Cardiac fibroblast (primary cell): ENCODE measurements at regions not wholly inside any gene's neighbourhood (a gene's known extent, or its start where the extent isn't known, plus 50 kb on each side); places are given as distances from the start of the nearest gene placed in this dataset.

Source experiments
- DNase-seq, 2 donors: peaks; one replicate each; pipeline versions ENCODE4 v3.0.0 to v3.0.0-alpha.2; 2010; ENCODE audit warnings: low read depth in 2 of 2
- H3K4me3 ChIP-seq, 2 donors: replicated peaks in 1 of 2; 1 replicate in 1 of 2; 2 replicates in 1 of 2; pipeline ENCODE4 v1.5.1; 2011; ENCODE audit warnings: low read depth in 2 of 2, low read length in 2 of 2, mild to moderate bottlenecking in 2 of 2, moderate library complexity in 1 of 2
- CTCF ChIP-seq: IDR thresholded peaks from one replicate; pipeline ENCODE4 v1.5.1; 2011; ENCODE audit warnings: low read depth, mild to moderate bottlenecking, low read length, inconsistent platforms

GRCh38 chr13:65746406-65746921, 1483.7 kb downstream of the PCDH9 start:
- DNase-seq = no peak
- TF ChIP-seq CTCF = no peak
- no peak overlapping the region for H3K4me3 ChIP-seq

- DNase-seq = peak; percentile 54 to 80
- H3K4me3 ChIP-seq = no peak overlapping the region
- TF ChIP-seq CTCF = no peak
Measured at GRCh38 chr13:65744836-65745235, 1485.3 kb downstream of the PCDH9 start.

GRCh38 chr13:65733110-65733509, 1497.0 kb downstream of the PCDH9 start:
- no peak for DNase-seq
- no peak for TF ChIP-seq CTCF
- H3K4me3 ChIP-seq = no peak overlapping the region

- no peak overlapping the region for H3K4me3 ChIP-seq
- no peak for TF ChIP-seq CTCF
- no peak for DNase-seq
Measured at GRCh38 chr13:65727070-65727469, 1503.1 kb downstream of the PCDH9 start.

- DNase-seq = peak; percentile 28 to 59
- no peak overlapping the region for H3K4me3 ChIP-seq
- no peak for TF ChIP-seq CTCF
Measured at GRCh38 chr13:65725006-65725405, 1505.1 kb downstream of the PCDH9 start.

GRCh38 chr13:65724226-65724625, 1505.9 kb downstream of the PCDH9 start:
- no peak overlapping the region for H3K4me3 ChIP-seq
- TF ChIP-seq CTCF = no peak
- peak; percentile 80 to 84 for DNase-seq

GRCh38 chr13:65722506-65722905, 1507.6 kb downstream of the PCDH9 start:
- no peak for DNase-seq
- no peak for TF ChIP-seq CTCF
- no peak overlapping the region for H3K4me3 ChIP-seq
